GM21360 (cell line): ENCODE measurements at regions not wholly inside any gene's neighbourhood (a gene's known extent, or its start where the extent isn't known, plus 50 kb on each side); places are given as distances from the start of the nearest gene placed in this dataset.
"Not testable (repeated sequence)": the region's sequence is repeated elsewhere in the genome, so short reads cannot be mapped to it uniquely, and the experiment has no call there.

Source experiments
- ATAC-seq: cut with Tn5 transposase; IDR thresholded peaks from one replicate; pipeline ENCODE4 v1.9.1; 2021; ENCODE audit warnings: mild to moderate bottlenecking, moderate library complexity; ENCODE audit not compliant: unreplicated experiment

GRCh38 chr14:62462988-62463387, 582.3 kb downstream of the KCNH5 start:
- no peak for ATAC-seq

GRCh38 chr14:62468946-62469345, 576.3 kb downstream of the KCNH5 start:
- no peak for ATAC-seq

- ATAC-seq: no peak
These were observed 574.3 kb downstream of the KCNH5 start for GRCh38 chr14:62470935-62471334.

- no peak for ATAC-seq
These were observed 554.1 kb downstream of the KCNH5 start for GRCh38 chr14:62491146-62491545.

GRCh38 chr14:62497708-62498107, 547.5 kb downstream of the KCNH5 start:
- no peak for ATAC-seq

GRCh38 chr14:62501021-62501750, 544.1 kb downstream of the KCNH5 start:
- no peak for ATAC-seq

GRCh38 chr14:62505045-62505444, 540.2 kb downstream of the KCNH5 start:
- no peak for ATAC-seq

GRCh38 chr14:62521309-62521708, 523.9 kb downstream of the KCNH5 start:
- ATAC-seq: not testable (repeated sequence)

GRCh38 chr14:62528296-62528695, 517.0 kb downstream of the KCNH5 start:
- ATAC-seq: no peak

- no peak for ATAC-seq
These were observed 513.1 kb downstream of the KCNH5 start for GRCh38 chr14:62532181-62532580.

GRCh38 chr14:62546862-62547474, 498.3 kb downstream of the KCNH5 start:
- ATAC-seq: no peak

- no peak for ATAC-seq
These were observed 487.8 kb downstream of the KCNH5 start for GRCh38 chr14:62557416-62557815.

- no peak for ATAC-seq
These were observed 486.8 kb downstream of the KCNH5 start for GRCh38 chr14:62558451-62558850.

- no peak for ATAC-seq
These were observed 460.0 kb downstream of the KCNH5 start for GRCh38 chr14:62585247-62585646.

GRCh38 chr14:62592877-62593276, 452.4 kb downstream of the KCNH5 start:
- no peak for ATAC-seq

GRCh38 chr14:62597143-62597542, 448.1 kb downstream of the KCNH5 start:
- ATAC-seq: no peak

- no peak for ATAC-seq
These were observed 445.5 kb downstream of the KCNH5 start for GRCh38 chr14:62599616-62600385.

- no peak for ATAC-seq
These were observed 442.5 kb downstream of the KCNH5 start for GRCh38 chr14:62602712-62603111.

GRCh38 chr14:62604524-62604923, 440.7 kb downstream of the KCNH5 start:
- ATAC-seq: no peak

- ATAC-seq: no peak
These were observed 431.1 kb downstream of the KCNH5 start for GRCh38 chr14:62614122-62614521.

GRCh38 chr14:62616668-62617067, 428.6 kb downstream of the KCNH5 start:
- ATAC-seq: no peak

GRCh38 chr14:62626416-62626815, 418.8 kb downstream of the KCNH5 start:
- no peak for ATAC-seq
